ENCODE measurements at regions not wholly inside any gene's neighbourhood (a gene's known extent, or its start where the extent isn't known, plus 50 kb on each side); places are given as distances from the start of the nearest gene placed in this dataset.
"Not testable (repeated sequence)": the region's sequence is repeated elsewhere in the genome, so short reads cannot be mapped to it uniquely, and the experiment has no call there.

DNA sequence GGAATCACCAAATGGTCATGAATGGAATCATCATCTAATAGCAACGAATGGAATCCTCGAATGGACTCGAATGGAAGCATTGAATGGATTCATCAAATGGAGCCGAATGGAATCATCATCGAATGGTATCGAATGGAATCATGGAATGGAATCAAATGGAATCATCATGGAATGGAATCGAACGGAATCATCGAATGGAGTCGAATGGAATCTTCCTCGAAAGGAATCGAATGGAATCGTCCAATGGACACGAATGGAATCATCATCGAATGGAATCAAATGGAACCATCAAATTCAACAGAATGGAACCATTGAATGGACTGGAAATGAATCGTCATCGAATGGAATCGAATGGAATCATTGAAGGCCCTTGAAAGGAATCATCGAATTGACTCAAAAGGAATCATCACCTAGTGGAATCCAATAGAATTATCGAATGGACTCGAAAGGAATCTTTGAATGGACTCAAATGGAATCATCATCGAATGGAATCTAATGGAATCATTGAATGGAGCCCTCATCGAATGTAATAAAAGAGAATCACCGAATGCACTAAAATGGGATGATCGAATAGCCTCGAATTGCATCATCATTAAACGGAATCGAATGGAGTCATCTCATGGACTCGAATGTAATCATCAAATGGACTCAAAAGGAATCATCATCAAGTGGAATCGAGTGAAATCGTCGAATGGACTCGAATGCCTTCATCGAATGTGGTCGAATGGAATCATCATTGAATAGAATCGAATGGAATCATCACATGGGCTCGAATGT, 236.7 kb downstream of the SHCBP1 start:
- not testable (repeated sequence) for DNase-seq (ENCODE audit: extremely low read depth, low read depth)

DNA sequence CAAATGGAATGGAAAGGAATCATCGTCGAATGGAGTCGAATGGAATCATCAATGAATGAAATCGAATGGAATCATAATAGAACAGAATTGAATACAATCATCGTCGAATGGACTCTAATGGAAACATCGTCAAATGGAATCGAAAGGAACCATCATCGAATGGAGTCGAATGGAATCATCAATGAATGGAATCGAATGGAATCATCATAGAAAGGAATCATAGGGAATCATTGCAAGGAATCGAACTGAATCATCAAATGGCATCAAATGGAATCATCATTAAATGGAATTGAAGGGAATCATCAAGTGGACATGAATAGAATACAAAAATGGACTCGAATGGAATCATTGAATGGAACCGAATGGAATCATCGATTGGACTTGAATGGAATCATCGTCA, 237.6 kb downstream of the SHCBP1 start:
- not testable (repeated sequence) for DNase-seq (ENCODE audit: extremely low read depth, low read depth)

DNA sequence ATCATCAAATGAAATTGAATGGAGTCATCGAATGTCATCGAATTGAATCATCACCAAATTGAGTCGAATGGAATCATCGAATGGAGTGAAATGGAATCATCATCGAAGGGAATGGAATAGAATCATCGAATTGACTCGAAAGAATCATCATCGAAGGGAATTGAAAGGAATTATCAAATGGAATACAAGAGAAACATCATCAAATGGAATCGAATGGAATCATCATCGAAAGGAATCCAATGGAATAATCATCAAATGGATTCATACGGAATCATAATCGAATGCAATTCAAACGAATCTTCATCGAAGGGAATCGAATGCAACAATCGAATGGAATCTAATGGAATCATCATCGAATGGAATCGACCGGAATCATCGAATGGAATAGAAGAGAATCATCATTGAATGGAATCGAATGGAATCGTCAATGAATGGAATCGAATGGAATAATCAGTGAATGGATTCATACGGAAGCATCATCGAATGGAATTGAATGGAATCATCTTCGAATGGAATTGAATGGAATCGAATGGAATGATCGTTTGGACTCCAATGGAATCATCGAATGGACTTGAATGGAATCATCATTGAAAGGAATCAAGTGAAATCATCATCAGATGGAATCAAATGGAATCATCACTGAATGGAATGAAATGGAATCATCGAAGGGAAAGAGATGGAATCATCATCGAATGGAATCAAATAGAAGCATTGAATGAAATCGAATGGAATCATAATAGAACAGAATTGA, 238.2 kb downstream of the SHCBP1 start:
- DNase-seq (ENCODE audit: extremely low read depth, low read depth), result not testable (repeated sequence)

DNA sequence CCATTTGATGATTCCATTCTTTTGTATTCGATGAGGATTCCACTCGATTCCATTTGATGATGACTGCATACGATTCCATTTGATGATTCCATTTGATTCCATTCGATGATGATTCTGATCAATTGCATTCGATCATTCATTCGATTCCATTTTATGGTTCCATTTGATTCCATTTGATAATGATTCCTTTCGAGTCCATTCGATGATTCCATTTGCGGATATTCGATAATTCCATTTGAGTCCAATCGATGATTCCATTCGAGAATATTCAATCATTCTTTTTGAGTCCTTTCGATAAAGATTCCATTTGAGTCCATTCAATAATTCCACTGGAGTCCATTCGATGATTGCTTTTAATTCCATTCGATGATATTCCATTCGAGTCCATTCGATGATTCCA, 239.1 kb downstream of the SHCBP1 start:
- DNase-seq (ENCODE audit: extremely low read depth, low read depth), result not testable (repeated sequence)

DNA sequence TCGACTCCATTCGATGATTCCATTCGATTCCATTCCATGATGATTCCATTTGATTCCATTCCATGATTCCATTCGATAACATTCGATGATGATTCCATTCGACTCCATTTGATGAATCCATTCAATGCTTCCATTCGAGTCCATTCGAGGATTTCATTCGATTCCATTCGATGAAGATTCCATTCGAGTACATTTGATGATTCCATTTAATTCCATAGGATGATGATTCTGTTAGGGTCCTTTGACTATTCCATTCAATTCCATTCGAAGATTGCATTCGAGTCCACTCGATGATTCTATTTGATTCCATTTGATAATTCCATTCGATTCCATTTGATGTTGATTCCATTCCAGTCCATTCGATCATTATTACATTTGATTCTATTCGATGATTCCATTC, 239.8 kb downstream of the SHCBP1 start:
- not testable (repeated sequence) for DNase-seq (ENCODE audit: extremely low read depth, low read depth)

All from AG09319 (cell line).